H1 (cell line): ENCODE measurements at regions not wholly inside any gene's neighbourhood (a gene's known extent, or its start where the extent isn't known, plus 50 kb on each side); places are given as distances from the start of the nearest gene placed in this dataset.

Experiments
- CTCF ChIA-PET: fragments of 300-600 bp; sonication (Branson Sonifier 250); formaldehyde crosslinking; loops from one replicate; lab custom pipeline; 2021; ENCODE audit not compliant: partially characterized antibody; lab: Charles Lee
- POLR2A ChIA-PET: fragments of 300-600 bp; sonication (Branson Sonifier 250); formaldehyde crosslinking; loops from one replicate; lab custom pipeline; 2021; ENCODE audit warnings: inconsistent platforms; ENCODE audit not compliant: partially characterized antibody; lab: Charles Lee
- DNase-seq, 2 experiments: peaks; one replicate each; pipeline versions ENCODE4 v3.0.0 to v3.0.0-alpha.2; 2010 to 2022; ENCODE audit warnings: low spot score in 2 of 2, low read depth in 1 of 2, mixed read lengths in 1 of 2
- FAIRE-seq: peaks from 2 replicates; lab custom pipeline; 2011; peaks lifted over from hg19 to GRCh38; lab: Jason Lieb, UNC
- H2AFZ ChIP-seq: 2 replicates; pipeline ENCODE4 v1.8.1; 2012; ENCODE audit warnings: low read length, inconsistent platforms
- H2AK5ac ChIP-seq: 2 replicates; pipeline ENCODE4 v1.6.1; 2013; ENCODE audit warnings: low read depth, low read length
- H2BK120ac ChIP-seq: replicated peaks from 2 replicates; pipeline ENCODE3; 2013; ENCODE audit warnings: low read depth, low read length, inconsistent platforms
- H2BK12ac ChIP-seq: 2 replicates; pipeline ENCODE4 v1.6.1; 2013; ENCODE audit warnings: low read depth, low read length
- H2BK15ac ChIP-seq: 2 replicates; pipeline ENCODE4 v1.6.1; 2013; ENCODE audit warnings: low read length
- H2BK20ac ChIP-seq: 2 replicates; pipeline ENCODE4 v1.6.1; 2013; ENCODE audit warnings: low read length
- H2BK5ac ChIP-seq: 2 replicates; pipeline ENCODE4 v1.6.1; 2013; ENCODE audit warnings: low read depth, low read length
- H3K14ac ChIP-seq: 2 replicates; pipeline ENCODE4 v1.6.1; 2013; ENCODE audit warnings: inconsistent platforms; ENCODE audit not compliant: insufficient read length
- H3K18ac ChIP-seq: 2 replicates; pipeline ENCODE4 v1.6.1; 2013; ENCODE audit warnings: low read length; ENCODE audit errors: extremely low read depth
- H3K23ac ChIP-seq: 2 replicates; pipeline ENCODE4 v1.6.1; 2013; ENCODE audit warnings: inconsistent platforms; ENCODE audit not compliant: insufficient read length
- H3K23me2 ChIP-seq: 2 replicates; pipeline ENCODE4 v1.6.1; 2013; ENCODE audit warnings: low read depth, low read length
- H3K27ac ChIP-seq: 2 replicates; pipeline ENCODE4 v1.6.1; 2011; ENCODE audit warnings: low read depth, low read length, inconsistent platforms
- H3K27me3 ChIP-seq, 4 experiments: replicated peaks in 1 of 4; 1 replicate in 1 of 4; 2 replicates in 3 of 4; pipeline versions ENCODE4 v1.6.1 to v1.8.1; 2011 to 2013; ENCODE audit warnings: low read length in 3 of 4, mild to moderate bottlenecking in 3 of 4, inconsistent platforms in 2 of 4, mixed read lengths in 2 of 4, moderate library complexity in 1 of 4; ENCODE audit not compliant: control insufficient read depth in 3 of 4, insufficient read depth in 3 of 4; ENCODE audit errors: extremely low read depth in 1 of 4
- H3K36me3 ChIP-seq, 4 experiments: 2 replicates each; pipeline versions ENCODE4 v1.6.1 to v1.8.1; 2011 to 2013; ENCODE audit warnings: mild to moderate bottlenecking in 4 of 4, low read length in 3 of 4, moderate library complexity in 2 of 4, control low read depth in 1 of 4, inconsistent platforms in 1 of 4; ENCODE audit not compliant: insufficient read depth in 4 of 4, control insufficient read depth in 2 of 4
- H3K4ac ChIP-seq: replicated peaks from 2 replicates; pipeline ENCODE3; 2013; ENCODE audit warnings: low read length, low read depth, mixed read lengths, inconsistent platforms; ENCODE audit not compliant: insufficient read length
- H3K4me1 ChIP-seq, 4 experiments: replicated peaks in 1 of 4; 1 replicate in 1 of 4; 2 replicates in 3 of 4; pipeline versions ENCODE4 v1.6.1 to v1.8.1; 2011 to 2013; ENCODE audit warnings: low read length in 3 of 4, inconsistent platforms in 2 of 4, mixed read lengths in 1 of 4; ENCODE audit not compliant: insufficient read depth in 4 of 4, control insufficient read depth in 3 of 4
- H3K4me2 ChIP-seq, 2 experiments: 2 replicates each; pipeline versions ENCODE4 v1.6.1 to v1.8.1; 2011 to 2013; ENCODE audit warnings: low read depth in 2 of 2, low read length in 2 of 2, control low read depth in 1 of 2, inconsistent platforms in 1 of 2, mild to moderate bottlenecking in 1 of 2; ENCODE audit not compliant: insufficient read depth in 1 of 2
- H3K4me3 ChIP-seq, 4 experiments: fragments of 200-600, 300-600 bp in 1 of 4; sonication (generic), shearing (Covaris generic), sonication (Bioruptor Twin) in 1 of 4; 2 replicates each; pipeline versions ENCODE4 v1.5.1 to v1.8.1; 2011 to 2016; ENCODE audit warnings: low read length in 4 of 4, low read depth in 3 of 4, control low read depth in 2 of 4, inconsistent platforms in 2 of 4, mild to moderate bottlenecking in 2 of 4, mixed read lengths in 1 of 4, moderate library complexity in 1 of 4; ENCODE audit not compliant: insufficient read depth in 2 of 4; ENCODE audit errors: extremely low read depth in 1 of 4
- H3K56ac ChIP-seq: replicated peaks from 2 replicates; pipeline ENCODE3; 2013; ENCODE audit warnings: low read depth, mild to moderate bottlenecking, mixed read lengths, low read length, inconsistent platforms; ENCODE audit not compliant: insufficient read length
- H3K79me1 ChIP-seq: 2 replicates; pipeline ENCODE4 v1.6.1; 2013; ENCODE audit warnings: low read depth, low read length, control low read depth
- H3K79me2 ChIP-seq, 2 experiments: 2 replicates each; pipeline versions ENCODE4 v1.6.1 to v1.8.1; 2012 to 2013; ENCODE audit warnings: low read length in 2 of 2, mild to moderate bottlenecking in 2 of 2, inconsistent platforms in 1 of 2; ENCODE audit not compliant: insufficient read depth in 2 of 2, control insufficient read depth in 1 of 2
- H3K9ac ChIP-seq, 4 experiments: replicated peaks in 1 of 4; 1 replicate in 1 of 4; 2 replicates in 3 of 4; pipeline versions ENCODE4 v1.6.1 to v1.8.1; 2011 to 2013; ENCODE audit warnings: low read depth in 3 of 4, low read length in 3 of 4, control low read depth in 2 of 4, mild to moderate bottlenecking in 2 of 4, moderate library complexity in 2 of 4, inconsistent platforms in 1 of 4; ENCODE audit errors: extremely low read depth in 1 of 4
- H3K9me3 ChIP-seq, 2 experiments: 2 replicates each; pipeline versions ENCODE4 v1.6.1 to v1.8.1; 2012 to 2013; ENCODE audit warnings: mild to moderate bottlenecking in 2 of 2, moderate library complexity in 2 of 2, control low read depth in 1 of 2, inconsistent platforms in 1 of 2, low read depth in 1 of 2, low read length in 1 of 2, mixed read lengths in 1 of 2; ENCODE audit not compliant: insufficient read depth in 2 of 2
- H4K20me1 ChIP-seq, 2 experiments: replicated peaks in 1 of 2; 2 replicates each; pipeline versions ENCODE3 to v1.8.1; 2011 to 2013; ENCODE audit warnings: inconsistent platforms in 2 of 2, low read length in 2 of 2, mild to moderate bottlenecking in 1 of 2; ENCODE audit not compliant: insufficient read depth in 2 of 2, control insufficient read depth in 1 of 2
- H4K5ac ChIP-seq: 2 replicates; pipeline ENCODE4 v1.6.1; 2013; ENCODE audit warnings: low read length, low read depth, mixed read lengths, inconsistent platforms; ENCODE audit not compliant: insufficient read length
- H4K8ac ChIP-seq: 2 replicates; pipeline ENCODE4 v1.8.0; 2013; ENCODE audit warnings: mild to moderate bottlenecking, moderate library complexity, low read length, inconsistent platforms; ENCODE audit not compliant: insufficient read depth; ENCODE audit errors: extremely low read depth
- H4K91ac ChIP-seq: replicated peaks from 2 replicates; pipeline ENCODE3; 2013; ENCODE audit warnings: low read length, mixed read lengths, inconsistent platforms; ENCODE audit not compliant: insufficient read length
- CEBPB ChIP-seq: IDR thresholded peaks from 2 replicates; pipeline ENCODE4 v1.6.1; 2012; ENCODE audit warnings: low read depth, low read length
- E2F6 ChIP-seq: IDR thresholded peaks from 2 replicates; pipeline ENCODE4 v1.6.1; 2012; ENCODE audit warnings: inconsistent platforms
- NRF1 ChIP-seq: IDR thresholded peaks from 2 replicates; pipeline ENCODE4 v1.6.1; 2011; ENCODE audit warnings: mild to moderate bottlenecking, low read depth, low read length, improper control_type of control experiment
- SIRT6 ChIP-seq: IDR thresholded peaks from one replicate; pipeline ENCODE4 v1.7.1; 2012; ENCODE audit warnings: low read length, inconsistent platforms
- SRF ChIP-seq: IDR thresholded peaks from 2 replicates; pipeline ENCODE4 v1.6.1; 2011; ENCODE audit warnings: mild to moderate bottlenecking, low read depth, low read length, moderate library complexity
- SUZ12 ChIP-seq: fragments of 200-600 bp; sonication (generic); IDR thresholded peaks from 2 replicates; pipeline ENCODE4 v1.6.1; 2012; ENCODE audit warnings: mild to moderate bottlenecking, inconsistent platforms, low read length, moderate library complexity, mixed read lengths
- TAF7 ChIP-seq: optimal IDR thresholded peaks from 2 replicates; pipeline ENCODE3; 2011; ENCODE audit warnings: low read depth, mild to moderate bottlenecking, inconsistent platforms, low read length, moderate library complexity, borderline replicate concordance
- YY1 ChIP-seq: IDR thresholded peaks from 2 replicates; pipeline ENCODE4 v1.6.1; 2011; ENCODE audit warnings: low read depth, mild to moderate bottlenecking, low read length
- WGBS, 2 experiments: shearing (Covaris generic) in 1 of 2; methylation state at CpG; one replicate each; pipeline versions ENCODE4 v1.1.6 to v1.1.7; 2013 to 2015; ENCODE audit warnings: low lambda C conversion rate in 2 of 2, mixed read lengths in 2 of 2, inconsistent platforms in 1 of 2, low coverage in 1 of 2, missing lambda C conversion rate in 1 of 2; ENCODE audit not compliant: insufficient replicate concordance in 2 of 2, insufficient coverage in 1 of 2, insufficient read length in 1 of 2; ENCODE audit errors: extremely low coverage in 1 of 2, missing lambda C conversion rate in 1 of 2; 5-methylcytosine and 5-hydroxymethylcytosine counted together

DNA sequence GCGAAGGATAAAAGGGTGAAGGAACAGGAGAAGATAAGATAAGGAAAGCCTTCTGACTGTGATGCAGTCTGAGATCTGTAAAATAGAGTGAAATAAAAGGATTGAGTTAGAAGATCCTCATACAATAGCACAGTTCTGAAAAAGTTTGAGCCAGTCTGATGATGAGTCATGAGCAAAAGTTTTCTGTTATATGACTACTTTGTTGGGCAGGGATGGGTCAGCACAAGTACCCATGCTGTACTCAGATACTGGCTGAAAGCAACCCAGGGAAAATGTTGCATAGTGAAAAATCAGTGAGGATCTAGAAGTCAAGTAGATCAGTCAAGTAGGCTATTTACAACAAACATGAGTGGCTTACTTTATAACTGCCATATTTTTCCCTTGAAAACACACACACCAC, 253.5 kb downstream of the PCDH10 start:
- ChIA-PET CTCF (interaction anchor here (1.7 kb wide), 1 partner anchor 256 kb away, joined by 4 read pairs; no protein-coding TSS in a partner anchor), POLR2A (no interaction called here)
- Histone ChIP-seq H4K91ac (no peak overlapping the region), H3K27me3 (no peaks in the 10 kb centered on the region), H2BK5ac (no peak overlapping the region), H3K4me2 (no peak overlapping the region), H3K27ac (no peak overlapping the region), H2BK15ac (no peak overlapping the region), H2AFZ (no peak overlapping the region), H2AK5ac (no peak overlapping the region), H3K4ac (no peak overlapping the region), H3K18ac (no peak overlapping the region), H2BK120ac (no peak overlapping the region), H2BK20ac (no peak overlapping the region), H3K23ac (no peak overlapping the region), H3K4me3 (no peak overlapping the region), H3K23me2 (no peaks in the 10 kb centered on the region), H4K20me1 (no peaks in the 10 kb centered on the region), H3K36me3 (no peaks in the 10 kb centered on the region), H2BK12ac (no peak overlapping the region), H3K9me3 (no peaks in the 10 kb centered on the region), H3K56ac (no peak overlapping the region), H4K8ac (no peak overlapping the region), H3K4me1 (no peaks in the 10 kb centered on the region), H3K9ac (no peak overlapping the region), H3K79me1 (no peaks in the 10 kb centered on the region), H3K79me2 (no peaks in the 10 kb centered on the region), H4K5ac (no peak overlapping the region), H3K14ac (no peak overlapping the region)
- 88 to 100% methylated on average over 1 of the region's 1 CpG for WGBS, 2 experiments
- FAIRE-seq (no peak), DNase-seq (no peak)
- TF ChIP-seq SIRT6: no peak
- TF ChIP-seq YY1: no peak
- TF ChIP-seq TAF7: no peak
- TF ChIP-seq CEBPB: no peak
- no peak for TF ChIP-seq SRF
- TF ChIP-seq E2F6: no peak
- TF ChIP-seq SUZ12: no peak
- TF ChIP-seq NRF1: no peak
